HUES48 (cell line): ENCODE measurements at regions not wholly inside any gene's neighbourhood (a gene's known extent, or its start where the extent isn't known, plus 50 kb on each side); places are given as distances from the start of the nearest gene placed in this dataset.
"Not testable (repeated sequence)": the region's sequence is repeated elsewhere in the genome, so short reads cannot be mapped to it uniquely, and the experiment has no call there.

Source experiments
- H3K27ac ChIP-seq: one replicate; pipeline ENCODE4 v1.7.0; 2013; ENCODE audit warnings: low read depth, low read length, inconsistent platforms
- H3K27me3 ChIP-seq: 2 replicates; pipeline ENCODE4 v1.6.1; 2013; ENCODE audit warnings: mild to moderate bottlenecking, low read length; ENCODE audit not compliant: control insufficient read depth, insufficient read depth
- H3K36me3 ChIP-seq: 2 replicates; pipeline ENCODE4 v1.6.1; 2013; ENCODE audit warnings: low read length; ENCODE audit not compliant: control insufficient read depth, insufficient read depth
- H3K4me1 ChIP-seq: 2 replicates; pipeline ENCODE4 v1.6.1; 2013; ENCODE audit warnings: mild to moderate bottlenecking, low read length; ENCODE audit not compliant: control insufficient read depth, insufficient read depth
- H3K4me3 ChIP-seq: 2 replicates; pipeline ENCODE4 v1.5.1; 2013; ENCODE audit warnings: mild to moderate bottlenecking, low read depth, low read length
- H3K9ac ChIP-seq: 2 replicates; pipeline ENCODE4 v1.6.1; 2013; ENCODE audit warnings: mild to moderate bottlenecking, low read depth, low read length, moderate library complexity
- H3K9me3 ChIP-seq: 2 replicates; pipeline ENCODE4 v1.6.1; 2013; ENCODE audit warnings: low read length; ENCODE audit not compliant: control insufficient read depth, insufficient read depth

DNA sequence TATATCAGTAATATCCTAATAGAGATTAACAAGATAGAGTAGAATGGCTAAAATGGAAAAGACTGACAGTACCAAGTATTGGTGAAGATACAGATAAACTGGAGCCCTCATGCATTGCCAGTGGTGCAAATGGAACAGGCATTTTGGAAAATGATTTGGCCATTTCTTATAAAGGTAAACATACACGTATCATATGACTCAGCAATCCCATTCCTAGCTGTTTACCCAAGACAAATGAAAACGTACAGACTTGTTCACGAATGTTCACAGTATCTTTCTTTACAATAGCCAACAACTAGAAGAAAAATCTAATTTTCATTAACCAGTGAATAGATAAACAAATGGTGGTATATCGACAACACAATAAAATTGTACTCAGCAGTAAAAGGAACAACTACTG is 86.4 kb downstream of the FOXD4L6 start:
- not testable (repeated sequence) for H3K27ac ChIP-seq, H3K9me3 ChIP-seq, H3K4me3 ChIP-seq, H3K4me1 ChIP-seq, H3K9ac ChIP-seq, H3K27me3 ChIP-seq, H3K36me3 ChIP-seq

DNA sequence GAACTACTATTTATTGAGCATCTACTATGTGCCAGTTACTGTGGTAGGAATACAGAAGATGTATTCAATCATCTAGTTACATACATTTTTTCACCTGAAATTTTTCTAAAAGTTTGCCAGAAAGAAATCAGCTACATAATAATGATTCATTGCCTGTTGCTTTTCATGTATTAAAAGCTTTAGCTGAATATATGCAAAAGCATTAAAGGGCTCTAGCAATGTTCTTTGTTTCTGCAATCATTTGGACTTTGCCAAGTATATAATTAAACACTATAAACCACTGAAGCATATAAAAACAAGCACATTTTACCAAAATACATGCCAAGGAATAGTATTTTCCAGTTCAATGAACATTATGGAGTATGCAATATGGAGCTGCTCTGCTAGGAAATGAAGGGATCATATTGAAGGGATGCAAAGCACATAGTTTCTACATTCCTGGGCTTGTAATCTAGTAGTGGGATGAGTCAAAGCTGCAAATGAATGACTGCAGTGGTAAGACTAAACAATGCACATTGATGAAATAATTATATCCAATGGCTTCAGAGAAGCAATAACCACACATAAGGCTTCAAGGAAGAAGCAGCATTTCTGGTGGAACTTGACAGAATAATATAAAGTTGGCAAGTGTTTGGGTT is 87.7 kb downstream of the FOXD4L6 start:
- not testable (repeated sequence) for H3K27me3 ChIP-seq, H3K27ac ChIP-seq, H3K36me3 ChIP-seq, H3K9ac ChIP-seq, H3K4me3 ChIP-seq, H3K9me3 ChIP-seq, H3K4me1 ChIP-seq

DNA sequence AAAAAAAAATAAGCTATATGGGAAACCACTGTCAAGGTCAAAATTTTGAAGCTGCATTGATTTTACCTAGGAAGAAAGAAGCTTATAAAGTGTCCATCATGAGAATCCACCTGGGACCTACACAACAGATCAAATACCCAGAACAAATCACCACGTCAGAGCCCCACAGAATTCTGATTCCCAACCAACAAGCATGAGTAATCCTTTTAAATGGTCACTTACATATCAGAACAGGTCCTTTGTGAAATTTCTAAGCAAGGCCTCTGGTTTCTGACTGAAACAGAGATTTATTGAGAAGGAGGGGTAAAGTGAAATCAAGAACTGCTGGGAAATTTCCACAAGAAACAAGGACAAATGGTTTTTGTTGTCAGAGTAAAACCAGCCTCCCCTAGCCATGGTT is 93.2 kb downstream of the FOXD4L6 start:
- H3K4me3 ChIP-seq, H3K4me1 ChIP-seq, H3K9ac ChIP-seq, H3K27ac ChIP-seq, H3K27me3 ChIP-seq, H3K36me3 ChIP-seq, H3K9me3 ChIP-seq: not testable (repeated sequence)

DNA sequence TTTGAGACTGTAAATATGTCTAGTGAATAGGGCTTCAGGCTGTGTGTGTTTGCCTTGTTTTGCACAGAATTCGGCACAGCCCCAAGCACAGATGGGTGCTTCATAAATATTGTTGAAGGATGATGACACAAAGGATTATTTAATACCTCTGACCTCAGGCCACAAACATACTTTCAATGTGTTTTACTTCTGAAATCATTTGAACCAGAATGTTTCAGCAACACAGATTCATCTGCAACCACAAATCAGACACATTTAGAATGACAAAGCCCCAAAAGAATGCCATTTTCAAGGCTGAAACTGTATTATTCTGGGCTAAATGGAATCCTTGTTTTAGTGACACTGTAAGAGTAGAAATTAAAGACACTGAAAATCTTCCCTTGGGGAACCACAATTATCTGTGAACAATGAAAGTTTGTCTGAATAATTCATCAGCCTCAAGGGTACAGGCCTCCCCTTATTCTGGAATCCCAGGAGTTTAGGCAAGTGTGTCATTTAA is 93.7 kb downstream of the FOXD4L6 start:
- not testable (repeated sequence) for H3K4me1 ChIP-seq, H3K9me3 ChIP-seq, H3K27ac ChIP-seq, H3K4me3 ChIP-seq, H3K9ac ChIP-seq, H3K27me3 ChIP-seq, H3K36me3 ChIP-seq

DNA sequence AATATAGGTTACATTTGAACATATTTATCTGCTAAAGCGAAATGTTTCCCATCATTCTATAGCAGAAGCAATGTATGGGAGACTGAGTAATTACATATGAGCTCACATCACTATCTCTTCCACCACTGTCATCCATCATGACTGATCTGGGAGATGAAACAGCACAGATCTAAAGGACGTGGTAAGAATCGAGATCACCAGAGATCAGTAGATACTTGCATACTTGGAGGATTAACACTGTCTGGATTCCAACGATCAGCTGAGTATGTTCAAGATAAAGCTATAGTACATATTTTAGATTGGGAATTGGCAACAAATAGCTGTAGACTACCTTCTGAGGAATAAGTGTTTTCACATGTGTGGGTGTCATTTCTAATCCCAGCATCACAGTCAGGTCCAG is 94.6 kb downstream of the FOXD4L6 start:
- not testable (repeated sequence) for H3K4me3 ChIP-seq, H3K27me3 ChIP-seq, H3K27ac ChIP-seq, H3K36me3 ChIP-seq, H3K9me3 ChIP-seq, H3K4me1 ChIP-seq, H3K9ac ChIP-seq

DNA sequence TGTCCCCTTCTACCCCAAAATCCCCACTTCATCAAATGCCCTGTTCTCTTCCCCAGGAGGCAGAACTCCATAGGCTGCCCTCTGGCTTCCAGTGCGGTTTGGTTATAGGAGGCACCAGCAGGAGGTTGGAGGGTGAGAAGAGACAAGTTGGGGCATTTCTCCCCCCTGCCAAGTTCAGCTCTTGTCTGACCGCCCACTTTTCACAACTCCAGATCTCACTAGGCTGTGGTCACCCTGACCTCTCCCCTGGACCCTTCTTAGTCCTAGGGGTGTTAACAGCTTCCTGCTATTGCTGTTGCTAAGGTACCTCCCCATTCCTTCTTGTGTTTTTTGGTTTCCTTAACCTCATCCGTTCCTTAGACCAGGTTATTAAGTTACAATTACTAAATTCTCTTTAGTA is 95.1 kb downstream of the FOXD4L6 start:
- not testable (repeated sequence) for H3K27me3 ChIP-seq, H3K4me1 ChIP-seq, H3K9me3 ChIP-seq, H3K4me3 ChIP-seq, H3K9ac ChIP-seq, H3K36me3 ChIP-seq, H3K27ac ChIP-seq

DNA sequence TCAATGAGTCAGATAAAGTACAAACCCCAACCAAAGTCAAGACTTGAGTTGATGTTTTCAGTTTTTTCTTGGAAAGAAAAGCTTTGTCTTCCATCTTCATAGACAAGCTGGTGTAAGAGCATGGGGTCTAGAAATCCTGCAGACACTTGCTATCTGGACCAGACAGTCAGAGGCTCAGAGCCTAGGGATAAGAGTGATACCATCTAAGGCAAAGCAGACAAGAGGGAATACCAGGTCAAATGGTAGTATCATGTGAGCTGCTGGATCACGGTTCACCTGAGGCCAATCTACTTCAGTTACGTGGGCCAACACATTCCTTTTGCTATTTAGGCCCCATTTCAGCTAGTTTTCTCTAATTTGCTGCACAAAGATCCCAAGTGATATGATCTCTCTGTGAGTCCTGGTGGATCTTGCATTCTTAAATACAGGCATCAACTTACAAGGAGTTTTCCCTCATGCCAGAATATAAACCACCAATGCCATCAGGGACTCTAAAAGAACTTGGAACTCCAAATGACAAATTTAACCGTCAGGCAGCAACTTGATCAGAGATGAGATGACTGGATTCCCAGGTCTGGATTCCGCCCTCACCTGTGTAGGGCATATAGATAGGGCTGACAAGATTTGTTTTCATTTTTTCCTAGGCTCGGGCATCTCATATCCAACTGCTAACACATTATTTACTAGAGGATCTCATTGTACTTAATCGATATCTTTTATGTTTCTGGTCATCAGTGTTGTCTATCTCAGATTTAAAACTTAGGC is 101.4 kb downstream of the FOXD4L6 start:
- H3K27me3 ChIP-seq, H3K36me3 ChIP-seq, H3K27ac ChIP-seq, H3K4me3 ChIP-seq, H3K9me3 ChIP-seq, H3K4me1 ChIP-seq, H3K9ac ChIP-seq: not testable (repeated sequence)

DNA sequence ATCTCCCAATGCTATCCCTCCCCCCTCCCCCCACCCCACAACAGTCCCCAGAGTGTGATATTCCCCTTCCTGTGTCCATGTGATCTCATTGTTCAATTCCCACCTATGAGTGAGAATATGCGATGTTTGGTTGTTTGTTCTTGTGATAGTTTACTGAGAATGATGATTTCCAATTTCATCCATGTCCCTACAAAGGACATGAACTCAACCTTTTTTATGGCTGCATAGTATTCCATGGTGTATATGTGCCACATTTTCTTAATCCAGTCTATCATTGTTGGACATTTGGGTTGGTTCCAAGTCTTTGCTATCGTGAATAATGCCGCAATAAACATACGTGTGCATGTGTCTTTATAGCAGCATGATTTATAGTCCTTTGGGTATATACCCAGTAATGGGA is 106.1 kb downstream of the FOXD4L6 start:
- H3K9me3 ChIP-seq, H3K4me1 ChIP-seq, H3K4me3 ChIP-seq: not testable (repeated sequence)

DNA sequence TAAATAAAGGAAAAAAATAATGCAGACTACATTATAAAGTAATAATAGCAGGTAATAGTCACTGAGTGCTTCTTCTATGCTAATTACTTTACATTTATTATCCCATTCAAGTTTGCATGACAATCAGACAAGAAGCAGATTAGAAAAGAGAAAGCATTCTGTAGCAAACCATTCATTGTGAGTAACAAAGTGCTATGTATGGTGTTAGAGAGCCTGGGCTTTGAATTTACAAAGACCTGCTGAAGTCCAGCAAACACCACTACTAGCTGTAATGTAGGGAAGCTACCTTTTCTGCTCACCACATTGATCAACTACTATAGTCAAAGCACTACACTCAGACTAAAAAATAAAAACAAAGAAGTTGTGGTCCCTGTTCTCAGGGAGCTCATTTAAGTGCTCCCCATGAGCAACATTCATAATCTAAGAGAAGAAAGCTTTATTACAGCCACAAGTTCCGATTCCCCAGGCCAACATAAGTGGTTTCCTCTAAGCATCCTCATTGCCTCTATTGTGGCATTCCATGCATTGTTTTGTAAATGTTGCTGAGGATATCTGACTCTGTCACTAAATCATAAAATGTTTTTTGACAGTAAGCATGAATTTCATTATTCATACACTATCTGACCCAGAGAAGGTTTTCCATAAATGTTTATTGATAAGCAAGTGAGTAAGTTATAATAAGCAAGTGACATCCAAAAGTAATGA is 108.5 kb downstream of the FOXD4L6 start:
- not testable (repeated sequence) for H3K9me3 ChIP-seq, H3K4me3 ChIP-seq, H3K4me1 ChIP-seq, H3K36me3 ChIP-seq, H3K27ac ChIP-seq, H3K9ac ChIP-seq, H3K27me3 ChIP-seq

More for the DNA sequence above, 106.1 kb downstream of the FOXD4L6 start:
- not testable (repeated sequence) for H3K27me3 ChIP-seq, H3K27ac ChIP-seq, H3K36me3 ChIP-seq, H3K9ac ChIP-seq

DNA sequence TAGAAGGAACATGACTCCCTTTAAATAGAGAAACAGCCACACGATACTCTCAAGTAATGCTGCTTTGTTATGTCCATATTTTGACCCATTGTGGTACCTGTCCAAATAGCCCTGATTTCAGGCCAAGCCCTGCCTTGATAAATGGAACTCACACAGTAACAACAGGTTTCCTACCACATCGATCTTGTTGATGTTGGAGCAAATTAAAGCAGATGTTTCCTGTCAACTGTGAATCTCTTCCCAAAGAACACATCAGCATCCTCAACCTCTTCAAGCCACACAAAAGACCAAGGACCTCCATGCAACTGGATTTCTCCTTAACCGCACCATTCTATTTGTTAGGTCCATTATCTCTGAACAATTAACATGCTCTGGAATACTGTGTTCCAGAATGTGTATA is 109.5 kb downstream of the FOXD4L6 start:
- not testable (repeated sequence) for H3K36me3 ChIP-seq, H3K4me1 ChIP-seq, H3K27me3 ChIP-seq

DNA sequence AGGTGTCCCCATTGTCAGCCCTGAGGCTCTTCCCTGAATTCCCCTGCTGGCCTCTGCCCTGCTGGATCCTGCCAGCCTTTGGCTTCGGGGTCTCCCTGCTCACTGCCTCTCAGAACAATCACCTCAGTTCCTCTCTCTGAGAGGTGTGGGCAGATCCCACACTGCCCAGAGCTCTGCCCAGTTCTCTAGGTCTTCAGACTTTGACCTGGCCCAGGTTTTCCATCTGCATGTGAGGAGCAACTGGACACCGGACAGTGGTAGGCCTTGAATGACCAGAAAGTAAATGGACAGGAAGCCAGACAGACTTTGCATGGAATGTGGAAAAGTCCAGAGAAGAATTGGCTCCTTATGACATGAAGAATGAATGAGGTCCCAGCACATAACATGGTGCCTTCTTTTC is 111.8 kb downstream of the FOXD4L6 start:
- H3K9ac ChIP-seq, H3K27ac ChIP-seq, H3K4me3 ChIP-seq, H3K36me3 ChIP-seq, H3K4me1 ChIP-seq, H3K9me3 ChIP-seq, H3K27me3 ChIP-seq: not testable (repeated sequence)

More for the DNA sequence above, 109.5 kb downstream of the FOXD4L6 start:
- not testable (repeated sequence) for H3K9ac ChIP-seq, H3K4me3 ChIP-seq, H3K9me3 ChIP-seq, H3K27ac ChIP-seq
